Effector CD8-positive, alpha-beta T cell (primary cell): ENCODE measurements at regions not wholly inside any gene's neighbourhood (a gene's known extent, or its start where the extent isn't known, plus 50 kb on each side); places are given as distances from the start of the nearest gene placed in this dataset.
"Not testable (repeated sequence)": the region's sequence is repeated elsewhere in the genome, so short reads cannot be mapped to it uniquely, and the experiment has no call there.

ENCODE experiments used
- DNase-seq: peaks from one replicate; lab custom pipeline; 2025; lab: John Stamatoyannopoulos, UW

DNA sequence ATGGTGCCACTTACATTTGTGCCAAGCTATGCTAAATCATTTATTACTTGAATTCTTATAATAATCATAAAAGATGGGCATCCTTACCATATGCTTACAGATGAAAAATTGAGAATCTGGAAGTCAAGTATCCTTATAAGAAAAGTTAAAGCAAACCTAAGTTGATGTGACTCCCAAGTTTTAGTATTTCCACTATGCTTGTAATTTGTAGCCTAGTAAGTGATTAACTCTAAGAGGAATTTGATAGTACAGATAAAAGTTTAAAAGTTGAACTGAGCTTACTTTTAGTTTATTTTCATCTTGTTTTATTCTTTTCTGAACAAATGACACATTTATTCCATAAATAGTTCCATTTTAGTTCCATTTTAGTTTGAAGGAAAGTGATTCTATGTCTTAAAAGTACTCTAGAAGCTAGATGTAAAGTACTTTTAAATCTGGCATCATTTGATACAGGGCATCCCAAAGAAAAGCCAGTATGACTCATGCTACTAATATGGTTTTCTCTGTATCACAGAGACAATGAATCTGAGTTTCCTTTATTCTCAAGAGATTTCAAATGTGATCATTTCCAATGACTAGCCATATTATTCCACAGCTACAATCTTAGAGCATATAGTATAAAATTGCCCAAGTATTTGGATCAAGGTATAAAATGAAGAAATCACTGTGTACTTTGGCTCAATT, 596.0 kb downstream of the SLC16A7 start:
- DNase-seq = no peak

DNA sequence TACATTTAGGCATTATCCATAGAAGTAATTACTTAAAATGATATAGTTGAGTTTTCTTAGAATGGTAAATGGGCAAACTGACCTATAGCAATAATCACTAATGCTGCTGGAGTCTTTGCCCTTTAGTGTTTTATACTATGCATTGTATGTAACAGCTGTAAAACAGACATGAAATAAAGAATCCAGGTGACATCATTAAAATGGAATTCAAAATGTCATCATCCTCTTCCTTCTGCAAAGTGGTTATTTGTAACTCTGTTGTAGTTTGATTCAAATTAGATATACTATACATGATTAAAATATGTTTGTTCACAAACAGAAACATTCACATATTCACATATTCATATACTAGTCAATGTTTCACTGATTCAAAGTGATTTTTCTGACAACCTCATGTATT, 598.8 kb downstream of the SLC16A7 start:
- no peak for DNase-seq

DNA sequence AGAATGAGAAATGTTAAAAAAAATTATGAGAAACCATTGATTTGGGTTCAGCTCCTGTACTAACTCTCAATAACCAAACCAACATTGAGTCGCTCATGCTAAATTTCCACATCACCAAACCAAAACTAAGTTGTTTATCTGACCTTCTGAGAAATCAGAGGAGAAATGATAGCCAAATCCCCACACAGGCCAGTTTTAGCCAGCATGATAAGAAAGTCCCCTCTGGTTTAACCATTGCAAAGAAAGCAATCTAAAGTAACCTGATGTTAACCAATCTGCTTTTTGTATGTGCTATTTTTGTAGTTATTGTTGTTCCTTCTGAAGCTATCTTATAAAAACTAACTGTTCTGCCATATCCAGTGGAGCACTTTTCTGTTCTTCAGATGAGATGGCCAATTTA, 599.7 kb downstream of the SLC16A7 start:
- DNase-seq = no peak

DNA sequence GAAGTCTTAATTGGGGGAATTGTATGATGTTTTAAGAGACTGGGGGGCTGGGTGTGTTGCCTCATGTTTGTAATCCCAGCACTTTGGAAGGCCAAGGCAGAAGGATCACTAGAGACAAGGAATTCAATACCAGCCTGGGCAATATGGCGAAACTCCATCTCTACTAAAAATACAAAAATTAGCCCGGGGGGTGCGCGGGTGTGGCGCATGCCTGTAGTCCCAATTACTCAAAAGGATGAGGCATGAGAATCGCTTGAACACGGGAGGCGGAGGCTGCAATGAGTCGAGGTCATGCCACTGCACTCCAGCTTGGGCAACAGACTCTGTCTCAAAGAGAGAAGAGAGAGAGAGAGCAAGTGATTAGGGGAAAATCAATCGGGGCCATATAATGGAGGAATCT, 600.5 kb downstream of the SLC16A7 start:
- no peak for DNase-seq

DNA sequence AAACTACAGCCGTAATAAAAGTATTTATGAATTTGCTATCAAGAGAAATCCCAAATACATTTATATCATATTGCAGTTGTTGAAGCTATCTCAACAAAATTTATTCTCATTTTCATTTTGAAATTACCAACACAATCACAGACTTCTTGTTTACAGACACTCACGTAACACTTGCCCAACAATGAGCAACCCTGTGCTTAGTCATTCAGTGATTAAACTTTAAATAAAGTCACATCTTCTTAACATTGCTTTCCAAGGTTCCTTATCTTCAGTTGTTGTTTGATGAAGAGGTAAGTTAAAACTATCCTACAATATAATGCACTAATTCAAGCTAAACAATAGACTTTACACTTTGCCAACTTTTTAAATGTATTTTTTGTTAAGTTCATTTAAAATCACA, 601.8 kb downstream of the SLC16A7 start:
- no peak for DNase-seq

DNA sequence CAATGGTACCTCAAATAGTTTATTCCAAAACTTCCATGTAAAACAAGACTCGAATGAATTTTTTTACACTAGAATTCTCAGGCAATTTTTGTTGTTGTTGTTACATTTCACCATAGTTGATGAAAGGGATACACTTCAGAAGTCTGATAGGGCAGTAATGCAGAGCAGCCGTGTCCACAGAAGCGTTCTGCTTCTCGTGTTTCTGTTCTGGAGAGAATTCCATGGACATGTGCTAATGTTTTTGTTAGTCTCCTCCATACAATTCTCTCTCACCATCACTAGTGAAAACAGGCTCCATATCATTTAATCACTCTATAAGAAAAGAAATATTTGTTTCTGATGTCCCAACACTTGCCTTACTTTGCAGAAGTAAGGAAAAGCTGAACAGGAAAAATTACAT, 606.1 kb downstream of the SLC16A7 start:
- DNase-seq = no peak

DNA sequence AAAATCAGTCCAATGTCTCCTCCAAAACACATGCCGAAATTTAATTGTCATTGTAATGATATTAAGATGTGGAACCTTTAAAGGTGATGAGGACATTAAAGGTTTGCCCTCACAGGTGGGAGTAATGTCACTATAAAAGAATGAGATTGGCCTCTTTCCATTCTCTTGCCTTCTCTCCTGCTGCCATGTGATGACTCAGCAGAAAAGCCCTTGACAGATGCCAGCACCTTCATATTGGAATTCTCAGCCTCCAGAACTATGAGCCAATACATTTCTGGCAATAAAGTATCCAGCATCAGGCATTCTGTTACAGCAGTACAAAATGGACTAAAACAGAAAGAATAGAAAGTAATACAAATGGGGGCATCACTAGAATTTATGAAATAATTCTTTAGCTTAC, 609.7 kb downstream of the SLC16A7 start:
- no peak for DNase-seq

DNA sequence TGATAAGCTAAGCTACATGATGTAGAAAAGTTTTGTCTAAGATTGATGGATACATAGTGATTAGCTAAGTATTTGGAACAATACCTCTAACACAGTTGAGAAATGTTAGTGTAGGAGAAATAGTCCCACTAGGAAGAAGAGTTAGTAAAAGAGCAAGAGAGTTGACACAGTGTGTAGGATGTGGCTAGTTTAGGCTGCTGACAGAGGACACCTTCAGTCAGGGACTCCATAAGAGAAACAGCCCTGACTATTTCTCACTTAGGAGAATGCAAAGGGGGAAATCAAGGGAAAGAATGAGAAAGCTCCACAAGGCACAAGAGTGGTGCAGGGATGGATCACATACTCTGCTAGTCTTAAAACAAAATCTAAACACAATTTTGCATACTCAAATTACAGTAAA, 613.7 kb downstream of the SLC16A7 start:
- no peak for DNase-seq

DNA sequence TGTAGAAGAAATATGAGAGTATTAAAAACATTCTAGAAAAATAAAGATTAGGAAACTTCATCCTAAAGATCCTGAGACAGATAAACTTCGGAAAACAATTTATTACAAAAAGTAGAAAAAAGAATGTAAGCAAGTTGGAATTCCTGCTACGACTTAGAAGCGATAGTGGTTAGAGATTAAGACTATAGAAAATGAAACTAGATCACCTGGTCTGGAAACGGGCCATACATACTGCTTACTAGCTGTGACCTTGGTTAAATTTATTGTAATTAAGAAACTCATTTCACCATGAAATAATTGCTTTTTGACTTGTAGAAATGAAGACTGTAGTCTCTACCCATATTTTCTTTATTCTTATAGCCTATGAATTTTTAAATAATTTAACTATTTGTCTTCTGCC, 614.1 kb downstream of the SLC16A7 start:
- DNase-seq = no peak

DNA sequence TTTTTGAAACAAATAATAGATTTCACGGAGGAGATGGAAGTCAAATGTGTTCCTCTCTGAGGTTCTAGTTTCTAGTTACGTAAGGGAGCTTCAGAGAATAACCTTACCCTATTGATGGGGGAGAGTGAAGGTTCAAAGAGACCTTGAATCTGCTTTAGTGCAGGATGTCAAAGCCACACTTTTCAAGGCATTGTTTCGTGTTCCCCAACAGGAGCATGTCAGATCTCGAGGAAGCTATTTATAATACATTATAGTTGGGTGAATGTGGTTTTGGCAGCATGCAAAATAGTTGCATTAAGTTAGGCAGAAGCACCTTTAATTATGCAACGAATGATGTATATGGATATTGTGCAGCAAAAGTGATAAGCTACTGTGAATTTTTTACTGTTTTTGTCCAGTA, 614.9 kb downstream of the SLC16A7 start:
- DNase-seq = no peak

DNA sequence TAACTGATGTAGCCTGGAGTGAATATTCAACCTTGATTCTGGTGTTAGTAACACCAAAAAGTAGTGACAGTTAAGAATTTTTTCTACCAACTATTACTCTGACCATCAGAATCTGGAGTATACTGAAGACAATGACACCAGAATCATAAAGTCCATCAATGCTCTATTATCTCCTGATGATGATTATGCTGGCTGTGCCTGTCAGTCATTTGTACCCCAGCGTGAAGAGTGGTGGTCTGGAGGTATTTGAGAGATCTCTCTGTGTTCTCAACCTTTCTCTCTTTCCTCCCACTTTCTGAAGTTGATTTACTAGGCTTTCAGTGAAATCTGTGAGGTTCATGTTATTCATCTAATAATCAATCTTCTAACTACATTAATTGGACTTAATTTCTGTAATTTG, 615.4 kb downstream of the SLC16A7 start:
- no peak for DNase-seq

DNA sequence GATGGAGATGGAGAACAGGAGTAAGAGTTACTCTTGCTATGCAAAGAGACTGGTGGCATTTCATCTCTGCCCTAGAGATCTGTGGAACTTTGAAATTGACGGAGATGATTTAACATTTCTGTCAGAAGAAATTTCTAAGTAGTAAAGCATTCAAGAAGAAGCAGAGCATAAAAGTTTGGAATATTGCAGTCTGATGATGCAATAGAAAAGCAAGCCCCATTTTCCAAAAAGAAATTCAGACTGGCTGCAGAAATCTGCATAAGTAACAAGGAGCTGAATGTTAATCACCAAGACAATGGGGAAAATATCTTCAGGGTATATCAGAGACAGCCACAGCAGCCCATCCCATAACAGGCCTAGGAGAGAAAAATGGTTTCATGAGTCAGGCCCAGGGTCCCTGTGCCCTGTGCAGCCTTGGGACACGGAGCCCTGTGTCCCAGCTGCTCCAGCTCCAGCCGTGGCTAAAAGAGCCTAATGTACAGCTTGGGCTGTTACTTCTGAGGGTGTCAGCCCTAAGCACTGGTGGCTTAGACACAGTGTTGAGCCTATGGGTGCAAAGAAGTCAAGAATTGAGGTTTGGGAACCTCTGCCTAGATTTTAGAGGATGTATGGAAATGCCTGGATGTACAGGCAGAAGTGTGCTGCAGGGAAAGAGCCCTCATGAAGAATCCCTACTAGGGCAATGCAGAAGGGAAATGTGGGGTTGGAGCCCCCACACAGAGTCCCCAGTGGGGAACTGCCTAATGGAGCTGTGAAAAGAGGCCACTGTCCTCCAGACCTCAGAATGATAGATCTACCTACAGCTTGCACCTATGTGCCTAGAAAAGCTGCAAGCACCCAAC, 616.6 kb downstream of the SLC16A7 start:
- DNase-seq = no peak

DNA sequence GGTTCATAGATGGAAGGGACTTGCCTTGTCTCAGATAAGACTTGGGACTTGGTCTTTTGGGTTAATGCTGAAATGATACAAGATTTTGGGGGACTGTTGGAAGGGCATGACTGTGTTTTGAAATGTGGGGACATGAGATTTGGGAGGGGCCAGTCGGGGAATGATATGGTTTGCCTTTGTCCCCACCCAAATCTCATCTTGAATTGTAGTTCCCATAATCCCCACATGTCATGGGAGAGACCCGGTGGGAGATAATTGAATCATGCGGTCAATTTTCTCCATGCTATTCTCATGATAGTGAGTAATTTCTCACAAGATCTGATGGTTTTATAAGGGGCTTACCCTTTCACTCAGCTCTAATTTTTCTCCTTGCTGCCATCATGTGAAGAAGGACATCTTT, 617.4 kb downstream of the SLC16A7 start:
- DNase-seq = not testable (repeated sequence)

DNA sequence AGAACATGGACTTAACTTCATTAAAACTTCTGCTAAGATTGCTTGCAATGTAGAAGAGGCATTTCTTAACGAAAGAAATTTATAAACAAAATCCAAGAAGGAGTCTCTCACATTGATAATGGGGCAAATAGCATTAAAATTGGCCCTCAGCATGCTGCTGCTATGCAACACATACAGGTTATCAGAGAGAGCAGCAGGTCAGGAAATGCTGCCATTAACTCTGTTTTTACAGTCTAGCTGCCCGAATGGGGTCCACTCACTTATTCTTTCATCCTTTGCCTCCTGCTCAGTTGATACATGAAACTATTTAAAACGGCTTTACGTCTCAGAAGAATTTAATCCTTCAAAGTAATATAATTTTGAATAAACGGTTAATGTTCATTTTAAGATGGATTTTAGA, 620.4 kb downstream of the SLC16A7 start:
- DNase-seq = no peak

DNA sequence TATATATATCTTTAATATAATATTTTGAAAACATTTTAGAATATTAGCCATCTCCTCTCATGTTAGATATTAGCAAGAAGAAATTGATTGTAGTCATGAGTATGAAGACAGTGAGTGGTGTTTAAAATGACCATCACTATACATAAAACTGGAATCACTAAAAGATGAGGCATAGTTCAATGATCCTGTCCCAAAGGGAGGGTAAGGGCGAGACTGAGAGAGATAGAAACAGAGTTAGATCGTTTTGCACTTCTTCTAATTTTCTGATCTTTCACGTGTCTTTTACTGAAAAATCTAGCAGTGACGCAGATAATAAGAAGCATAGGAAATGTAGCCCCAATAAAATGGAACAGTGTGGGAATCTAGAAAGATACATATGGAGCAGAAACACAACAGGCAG, 627.4 kb downstream of the SLC16A7 start:
- no peak for DNase-seq

DNA sequence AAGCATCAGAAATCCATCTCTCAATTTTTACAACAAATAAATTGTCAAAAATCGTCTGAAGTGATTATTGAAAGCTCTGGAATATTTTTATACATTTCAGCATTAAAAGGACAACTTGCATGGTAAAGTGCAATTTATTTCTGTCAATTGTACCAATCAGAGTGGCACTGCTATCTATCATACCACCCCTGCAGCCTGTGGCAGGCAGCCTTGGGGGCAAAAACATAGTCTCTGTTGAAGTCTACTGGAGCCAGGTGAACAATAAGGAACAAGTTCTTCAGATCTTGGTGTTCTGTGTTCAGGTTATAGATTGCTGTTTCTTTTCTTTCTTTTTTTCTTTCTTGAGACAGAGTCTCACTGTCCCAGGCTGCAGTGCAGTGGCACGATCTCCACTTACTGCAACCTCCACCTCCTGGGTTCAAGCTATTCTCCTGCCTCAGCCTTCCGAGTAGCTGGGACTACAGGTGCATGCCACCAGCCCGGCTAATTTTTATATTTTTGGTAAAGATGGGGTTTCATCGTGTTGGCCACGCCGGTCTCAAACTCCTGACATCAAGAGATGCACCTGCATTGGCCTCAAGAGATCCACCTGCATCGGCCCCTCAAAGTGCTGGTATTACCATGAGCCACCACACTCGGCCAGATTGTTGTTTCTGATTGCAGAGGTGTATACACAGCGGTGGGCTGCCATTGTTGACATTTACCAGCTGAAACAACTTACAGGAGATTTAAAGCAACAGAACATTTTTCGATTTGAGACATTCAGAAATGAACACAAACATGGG, 629.6 kb downstream of the SLC16A7 start:
- DNase-seq = no peak

DNA sequence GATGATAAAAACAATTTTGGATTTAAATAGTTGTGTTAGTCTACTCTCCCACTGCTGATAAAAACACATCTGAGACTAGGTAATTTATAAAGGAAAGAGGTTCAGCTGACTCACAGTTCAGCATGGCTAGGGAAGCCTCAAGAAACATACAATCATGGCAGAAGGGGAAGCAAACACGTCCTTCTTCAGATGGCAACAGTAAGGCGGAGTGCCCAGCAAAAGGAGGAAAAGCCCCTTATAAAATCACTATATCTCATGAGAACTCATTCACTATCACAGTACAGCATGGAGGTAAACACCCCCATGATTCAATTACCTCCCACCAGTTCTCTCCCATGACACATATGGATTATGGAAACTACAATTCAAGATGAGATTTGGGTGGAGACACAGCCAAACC, 632.1 kb downstream of the SLC16A7 start:
- no peak for DNase-seq

DNA sequence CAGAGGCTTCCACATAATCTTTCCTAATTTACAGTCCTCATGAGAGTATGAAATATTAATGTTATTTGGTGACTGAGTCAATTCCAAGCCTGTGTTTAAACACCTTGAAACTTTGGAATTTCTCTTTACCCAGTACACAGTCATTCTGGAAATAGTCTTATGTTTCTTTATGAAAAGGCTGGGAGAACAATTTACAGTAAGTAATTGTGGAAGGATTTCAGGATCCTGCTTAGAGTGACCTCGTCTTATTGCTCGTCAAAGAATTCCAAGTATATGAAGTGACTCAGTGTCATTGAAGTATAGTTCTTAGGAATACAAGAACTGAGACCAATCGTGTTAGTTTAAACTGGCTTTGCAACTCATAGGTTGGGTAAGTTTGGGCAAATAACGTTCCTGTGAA, 634.2 kb downstream of the SLC16A7 start:
- DNase-seq = no peak

DNA sequence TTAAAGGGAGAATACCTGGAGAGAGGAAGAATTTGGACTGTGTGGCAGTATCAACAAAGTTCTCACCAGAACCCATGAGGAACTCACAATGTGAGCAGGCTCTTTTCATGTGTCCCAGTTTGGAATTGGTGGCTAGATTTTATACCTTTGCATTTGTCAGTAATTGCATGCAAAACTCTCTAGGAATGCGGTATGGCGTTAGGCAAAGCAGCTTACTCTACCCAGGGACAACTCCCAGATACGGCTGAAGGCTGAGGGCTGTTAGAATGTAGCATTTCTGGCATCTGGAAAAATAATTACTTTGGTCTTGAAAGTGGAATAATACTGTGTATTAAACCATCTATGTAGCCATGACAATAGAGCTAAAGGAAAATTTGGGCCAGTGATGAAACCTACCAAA, 635.5 kb downstream of the SLC16A7 start:
- no peak for DNase-seq

DNA sequence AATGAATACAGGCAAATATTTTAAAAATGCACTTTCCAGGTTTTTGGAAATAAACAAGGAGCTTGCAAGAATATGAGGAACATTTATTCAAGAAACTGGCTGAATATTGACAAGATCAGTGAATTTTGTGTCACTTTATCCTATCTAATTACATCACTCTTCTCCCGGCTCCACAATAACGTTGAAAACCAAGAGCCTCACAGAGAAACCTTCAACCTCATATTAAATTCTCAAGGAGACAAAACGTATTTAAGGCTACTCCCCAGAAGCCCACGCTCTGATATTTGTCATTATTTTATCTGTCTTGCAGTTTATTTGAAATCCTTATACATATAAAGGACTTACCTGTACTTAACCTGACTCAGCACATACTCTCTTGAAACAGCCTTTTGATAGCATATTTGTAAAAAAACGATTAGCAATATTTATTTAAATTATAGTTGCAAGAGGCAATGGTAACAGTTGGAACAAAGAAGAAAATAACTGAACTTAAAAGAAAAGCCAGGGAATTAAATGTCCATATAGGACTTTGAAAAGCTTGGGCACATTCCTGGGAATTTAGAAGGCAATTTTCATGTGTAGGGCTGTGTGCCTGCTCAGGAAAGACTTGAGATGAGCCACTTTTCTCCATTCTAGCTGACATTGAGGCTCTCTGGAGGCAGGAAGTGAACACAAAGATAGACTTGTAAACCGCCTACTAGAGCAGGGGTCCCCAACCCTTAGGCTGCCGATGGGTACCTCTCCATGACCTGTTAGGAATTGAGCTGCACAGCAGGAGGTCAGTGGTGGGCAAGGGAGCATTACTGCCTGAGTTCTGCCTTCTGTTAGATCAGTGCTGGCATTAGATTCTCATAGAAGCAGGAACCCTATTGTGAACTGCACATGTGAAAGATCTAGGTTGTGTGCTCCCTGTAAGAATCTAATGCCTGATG, 636.4 kb downstream of the SLC16A7 start:
- DNase-seq = no peak

DNA sequence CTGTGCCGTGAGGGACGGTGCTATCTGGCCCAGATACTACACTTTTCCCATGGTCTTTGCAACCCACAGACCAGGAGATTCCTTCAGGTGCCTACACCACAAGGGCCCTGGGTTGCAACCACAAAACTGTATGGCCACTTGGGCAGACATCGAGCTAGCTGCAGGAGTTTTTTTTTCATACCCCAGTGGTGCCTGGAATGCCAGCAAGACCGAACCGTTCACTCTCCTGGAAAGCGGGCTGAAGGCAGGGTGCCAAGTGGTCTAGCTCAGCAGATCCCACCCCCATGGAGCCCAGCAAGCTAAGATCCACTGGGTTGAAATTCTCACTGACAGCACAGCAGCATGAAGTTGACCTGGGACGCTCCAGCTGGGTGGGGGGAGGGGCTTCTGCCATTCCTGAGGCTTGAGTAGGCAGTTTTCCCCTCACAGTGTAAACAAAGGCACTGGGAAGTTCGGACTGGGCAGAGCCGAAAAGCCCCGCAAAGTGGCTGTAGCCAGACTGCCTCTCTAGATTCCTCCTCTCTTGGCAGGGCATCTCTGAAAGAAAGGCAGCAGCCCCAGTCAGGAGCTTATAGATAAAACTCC, 638.9 kb downstream of the SLC16A7 start:
- DNase-seq = not testable (repeated sequence)
